GM19351 (cell line): ENCODE measurements at regions not wholly inside any gene's neighbourhood (a gene's known extent, or its start where the extent isn't known, plus 50 kb on each side); places are given as distances from the start of the nearest gene placed in this dataset.

ENCODE experiments used
- ATAC-seq: cut with Tn5 transposase; IDR thresholded peaks from one replicate; pipeline ENCODE4 v1.9.1; 2021; ENCODE audit warnings: mild to moderate bottlenecking, moderate library complexity; ENCODE audit not compliant: unreplicated experiment

DNA sequence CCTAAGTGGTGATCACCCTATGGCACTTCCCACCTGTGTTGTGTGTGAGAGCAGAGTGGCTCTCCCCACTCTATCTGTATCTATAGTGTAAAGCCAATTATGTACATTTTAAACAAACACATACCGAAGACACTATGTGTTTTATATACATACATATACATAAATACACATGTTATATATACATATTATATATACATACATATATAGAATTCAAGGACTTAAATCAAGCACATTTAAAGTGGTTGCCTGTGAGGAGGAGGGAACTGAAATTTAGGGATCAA lies 246.6 kb downstream of the LY86 start:
- no peak for ATAC-seq

DNA sequence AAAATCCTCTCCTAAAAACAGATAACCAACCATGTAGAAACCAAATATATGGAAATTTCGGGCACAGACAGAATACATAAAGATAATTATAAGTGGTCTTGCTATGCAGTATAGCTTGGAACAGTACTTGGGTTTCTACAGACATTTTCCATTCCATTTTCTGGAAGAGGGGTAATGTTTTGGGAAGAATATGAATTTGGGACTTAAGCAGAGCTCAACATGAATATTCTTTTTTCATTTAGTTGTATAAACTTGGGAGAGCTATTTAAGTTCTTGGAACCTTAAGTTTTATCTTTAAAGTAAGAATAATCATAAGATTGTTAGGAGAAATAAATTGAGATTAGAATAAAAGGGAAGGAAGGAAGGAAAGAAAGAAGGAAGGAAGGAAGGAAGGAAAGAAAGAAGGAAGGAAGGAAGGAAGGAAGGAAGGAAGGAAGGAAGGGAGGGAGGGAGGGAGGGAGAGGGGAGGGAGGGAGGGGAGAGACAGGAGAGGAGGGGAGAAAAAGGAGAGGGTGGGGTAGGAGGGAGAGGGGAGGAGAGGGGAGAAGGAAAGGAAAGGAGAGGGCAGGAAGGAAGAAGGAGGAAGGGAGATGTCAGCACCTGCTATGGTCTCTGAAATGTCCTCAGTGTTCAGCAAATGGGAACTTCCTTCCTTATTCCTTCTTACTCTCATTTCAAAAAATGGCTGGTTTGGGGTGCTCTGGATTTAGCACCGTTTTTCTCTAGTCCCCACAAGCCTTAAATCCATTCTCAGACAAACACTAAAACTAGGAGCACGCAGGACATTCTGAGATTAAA lies 248.3 kb downstream of the LY86 start:
- ATAC-seq = no peak

DNA sequence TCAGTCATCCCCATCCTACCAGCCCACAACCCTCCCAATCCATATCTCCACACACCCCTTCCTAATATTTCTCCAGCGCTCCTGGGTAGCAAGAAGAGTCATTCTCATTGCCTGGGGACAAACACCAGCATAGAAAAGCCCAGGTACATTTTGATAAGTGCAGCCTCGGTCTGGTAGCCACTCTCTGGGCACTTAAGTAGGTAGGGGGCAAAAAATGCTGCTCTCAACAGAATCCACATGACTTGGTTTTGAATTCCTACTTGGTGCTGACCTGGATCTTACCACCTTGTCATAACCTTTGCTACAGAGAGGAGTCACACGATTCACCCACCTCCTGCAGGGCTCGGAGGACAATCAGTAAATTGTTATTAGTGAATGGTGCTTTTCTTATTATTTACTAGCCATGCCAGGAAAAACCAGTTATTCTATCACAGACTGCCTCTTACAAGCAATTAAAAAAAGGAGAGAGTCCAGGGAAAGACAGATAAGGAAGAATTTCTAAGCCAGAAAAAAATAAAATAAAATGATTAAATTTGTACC lies 249.1 kb downstream of the LY86 start:
- ATAC-seq = no peak

DNA sequence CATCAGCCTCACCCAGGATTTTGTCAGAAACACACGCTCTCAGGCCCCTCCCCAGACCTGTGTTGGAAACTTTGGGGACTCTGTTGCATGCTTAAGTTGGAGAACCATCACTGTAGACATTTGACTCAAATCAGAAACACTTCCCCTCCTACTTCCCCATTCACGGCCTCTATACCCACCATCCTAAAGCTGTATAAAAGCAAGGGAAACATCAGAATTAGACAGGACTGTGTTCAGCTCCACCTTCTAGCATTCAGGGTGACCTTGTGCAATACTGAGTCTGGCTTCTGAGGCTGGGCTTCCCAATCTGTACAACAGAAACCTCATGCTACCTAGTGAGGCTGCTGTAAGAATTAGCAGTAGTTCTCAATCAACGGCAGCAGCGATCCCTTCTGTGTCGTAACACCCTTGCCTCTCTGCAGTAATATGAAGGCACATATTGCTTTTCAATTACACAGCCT lies 252.3 kb downstream of the LY86 start:
- ATAC-seq = peak; percentile 95

DNA sequence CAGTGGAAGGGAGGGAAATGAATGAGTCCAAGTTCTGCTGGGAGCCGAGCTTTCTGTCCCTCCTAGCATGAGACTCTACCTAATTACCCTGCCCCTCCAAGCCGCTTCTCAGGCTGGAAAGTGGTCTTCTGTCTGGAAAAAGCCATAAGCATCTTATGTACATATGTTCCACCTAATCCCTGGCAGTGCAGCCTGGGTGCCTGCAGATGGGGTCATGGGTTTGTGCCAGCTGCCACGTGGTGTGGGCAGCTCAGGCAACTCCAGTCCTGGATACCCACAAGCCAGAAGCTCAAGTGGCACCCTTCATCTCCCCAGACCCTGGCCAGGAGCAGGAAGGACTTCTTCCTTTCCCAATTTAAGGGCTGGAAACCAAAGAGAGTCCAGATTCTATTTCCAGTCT lies 253.1 kb downstream of the LY86 start:
- no peak for ATAC-seq

DNA sequence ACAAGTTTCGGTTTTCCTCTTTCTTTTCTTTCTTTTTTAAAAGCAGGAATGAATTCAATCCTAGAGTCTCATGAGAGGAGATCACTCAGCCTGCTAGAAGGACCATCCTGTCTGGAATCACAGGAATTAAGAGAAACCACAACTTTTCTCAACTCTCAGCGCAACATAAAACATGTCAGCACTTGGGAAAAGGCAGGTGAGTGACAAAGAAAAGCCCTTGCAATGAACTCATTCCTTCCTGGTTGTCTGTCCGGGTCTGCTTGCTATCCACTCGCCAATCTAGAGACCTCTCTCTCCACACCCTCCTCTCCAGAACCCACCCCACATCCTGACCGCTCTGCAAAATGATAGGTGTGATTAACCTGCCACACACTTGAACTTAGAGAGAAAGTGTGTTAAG lies 253.8 kb downstream of the LY86 start:
- no peak for ATAC-seq

DNA sequence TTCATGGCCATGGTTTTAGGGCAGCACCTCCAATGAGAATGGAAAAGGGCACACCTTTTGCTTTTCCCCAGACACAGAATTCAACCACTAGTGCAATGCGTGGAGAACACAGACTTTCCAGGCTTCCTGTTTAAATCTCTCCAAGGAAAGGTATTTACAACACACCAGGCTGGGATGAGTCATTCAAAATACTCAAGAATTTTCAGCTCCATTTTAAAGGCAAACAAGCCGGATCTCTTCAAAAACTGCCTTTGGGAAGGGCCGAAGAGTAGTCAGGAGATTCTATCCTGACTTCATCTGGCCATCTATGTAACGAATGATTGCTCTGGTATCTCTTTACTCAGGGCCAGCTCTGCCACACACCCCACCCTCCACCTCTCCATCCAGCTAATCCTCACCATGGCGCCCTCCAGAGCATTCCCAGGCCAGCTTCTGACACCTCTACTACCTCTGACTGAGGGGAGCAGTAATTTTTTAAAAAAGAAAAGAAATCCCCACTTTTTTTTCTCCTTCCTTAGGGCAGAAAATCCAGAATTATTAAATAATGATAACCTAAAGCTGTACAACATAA lies 254.6 kb downstream of the LY86 start:
- ATAC-seq = no peak

DNA sequence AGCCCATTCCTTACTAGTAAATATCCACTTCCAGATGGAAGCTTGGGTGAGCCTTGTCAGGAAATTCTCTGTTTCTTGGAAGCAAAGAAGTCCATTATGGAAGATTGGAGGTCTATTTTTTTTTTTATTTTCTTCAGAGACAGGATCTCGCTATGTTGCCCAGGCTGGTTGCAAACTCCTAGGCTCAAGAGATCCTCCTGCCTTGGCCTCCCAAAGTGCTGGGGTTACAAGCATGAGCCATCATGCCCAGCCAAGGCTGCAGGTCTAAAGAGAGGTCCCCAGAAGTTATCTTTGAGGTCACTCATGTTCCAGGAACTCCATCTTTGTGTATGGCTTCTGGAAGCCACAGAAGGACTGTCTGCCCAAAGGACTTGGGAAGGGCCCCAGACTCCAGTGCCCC lies 255.3 kb downstream of the LY86 start:
- ATAC-seq = no peak

DNA sequence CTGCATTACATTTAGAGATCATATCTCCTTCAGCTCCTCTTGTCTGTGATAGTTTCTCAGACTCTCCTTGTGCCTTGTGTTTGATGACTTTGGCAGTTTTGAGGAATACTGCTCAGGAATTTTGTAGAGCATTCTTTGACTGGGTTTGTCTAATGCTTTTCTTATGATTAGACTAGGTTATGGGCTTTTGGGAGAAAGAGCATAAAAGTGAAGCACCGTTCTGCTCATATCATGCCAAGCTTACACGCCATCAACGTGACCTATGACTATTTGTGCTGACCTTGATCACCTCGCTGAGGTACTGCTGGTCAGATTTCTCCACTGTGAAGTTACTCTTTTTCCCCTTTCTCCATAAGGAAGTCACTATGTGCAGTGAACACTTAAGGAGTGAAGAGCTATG lies 256.0 kb downstream of the LY86 start:
- ATAC-seq = no peak

DNA sequence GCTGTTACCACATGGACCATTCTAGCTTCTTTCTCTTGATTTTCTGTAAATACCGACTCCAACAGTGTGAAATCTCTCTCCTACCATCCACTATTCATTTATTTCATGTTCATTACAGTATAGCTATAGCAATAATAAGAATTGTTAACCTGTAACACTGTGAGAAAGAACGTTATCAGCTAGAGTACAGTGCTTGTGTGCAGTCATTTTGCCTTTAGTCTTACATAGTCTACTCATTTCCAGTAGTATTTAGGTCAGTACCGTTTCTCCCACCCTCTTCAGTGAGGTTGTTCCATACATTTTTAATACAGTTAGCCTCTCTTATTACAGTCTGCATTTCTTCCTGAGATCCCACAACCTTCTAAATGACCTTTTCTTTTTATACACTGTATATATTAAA lies 257.1 kb downstream of the LY86 start:
- no peak for ATAC-seq

DNA sequence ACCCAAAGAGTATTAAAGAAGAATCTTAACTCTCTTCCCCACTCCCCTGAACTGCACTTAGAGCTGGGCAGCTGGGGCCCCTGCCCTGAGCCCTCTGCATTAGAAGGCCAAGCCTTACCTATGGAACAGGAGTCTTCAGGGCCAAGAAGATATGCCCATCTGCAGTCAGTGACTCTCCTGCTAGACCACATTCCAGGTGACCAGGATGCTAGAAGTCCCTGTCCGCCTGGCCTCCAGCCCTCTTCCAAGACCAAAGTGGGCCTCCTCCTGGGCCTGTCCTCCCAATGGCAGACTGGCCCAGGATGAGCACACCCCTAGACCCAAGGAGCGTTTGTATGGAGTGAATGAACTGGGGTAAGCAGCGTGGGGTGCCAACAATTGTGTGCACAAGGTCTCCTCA lies 259.1 kb downstream of the LY86 start:
- ATAC-seq = no peak

DNA sequence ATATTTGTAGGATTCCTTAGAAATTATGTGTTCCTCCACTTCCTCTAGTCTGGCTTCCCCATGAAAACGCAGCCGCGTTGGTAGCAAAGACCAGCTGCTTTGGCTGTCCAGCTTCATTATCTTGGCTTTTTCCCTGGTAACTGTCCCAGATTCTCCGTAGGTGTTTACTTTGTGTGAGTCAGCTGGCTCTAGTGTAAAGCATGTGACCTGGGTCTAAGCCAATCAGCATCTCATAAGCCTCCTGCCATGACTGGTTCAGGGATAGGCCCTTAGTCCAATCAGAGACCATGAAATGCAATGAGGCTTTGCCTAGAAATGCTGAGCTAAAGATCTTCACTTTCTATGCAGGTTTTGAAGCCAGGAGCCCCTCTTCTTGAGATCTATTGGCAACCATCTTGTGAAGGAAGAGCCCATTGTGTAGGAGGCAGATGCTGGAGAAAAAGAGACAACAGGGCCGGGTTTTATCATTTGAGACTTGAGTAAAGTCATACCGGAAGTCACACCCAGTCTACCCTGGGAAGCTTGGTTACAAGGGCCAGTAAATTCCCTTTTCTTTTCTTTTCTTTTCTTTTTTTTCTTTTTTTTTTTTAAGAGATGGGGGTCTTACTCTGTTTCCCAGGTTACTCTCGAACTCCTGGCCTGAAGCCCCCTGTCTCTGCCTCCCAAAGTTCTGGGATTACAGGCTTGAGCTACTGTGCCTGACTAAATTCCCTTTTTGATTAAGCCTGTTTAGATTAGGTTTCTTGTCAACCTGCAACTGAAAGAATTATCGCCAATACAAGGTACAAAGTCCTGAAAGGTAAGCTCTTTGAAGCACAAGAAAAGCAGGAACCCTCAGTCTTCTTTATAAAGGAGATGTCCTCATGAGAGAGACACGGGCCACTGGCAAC lies 256.5 kb upstream of the RREB1 start:
- no peak for ATAC-seq

DNA sequence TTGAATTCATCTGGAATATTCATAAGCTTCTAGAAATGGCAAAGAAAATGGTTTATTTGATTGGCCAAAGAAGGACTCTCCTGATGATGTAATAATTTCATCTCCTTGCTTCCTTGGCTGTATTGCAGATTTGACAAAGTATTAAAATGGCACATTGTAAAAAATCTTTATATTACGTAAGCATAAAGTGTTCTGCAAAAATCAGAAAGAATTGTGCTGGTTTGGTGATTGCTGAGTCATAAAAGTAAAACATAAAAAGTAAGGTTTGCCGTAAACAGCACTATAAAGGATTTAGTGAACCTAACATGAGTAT lies 255.9 kb upstream of the RREB1 start:
- no peak for ATAC-seq

DNA sequence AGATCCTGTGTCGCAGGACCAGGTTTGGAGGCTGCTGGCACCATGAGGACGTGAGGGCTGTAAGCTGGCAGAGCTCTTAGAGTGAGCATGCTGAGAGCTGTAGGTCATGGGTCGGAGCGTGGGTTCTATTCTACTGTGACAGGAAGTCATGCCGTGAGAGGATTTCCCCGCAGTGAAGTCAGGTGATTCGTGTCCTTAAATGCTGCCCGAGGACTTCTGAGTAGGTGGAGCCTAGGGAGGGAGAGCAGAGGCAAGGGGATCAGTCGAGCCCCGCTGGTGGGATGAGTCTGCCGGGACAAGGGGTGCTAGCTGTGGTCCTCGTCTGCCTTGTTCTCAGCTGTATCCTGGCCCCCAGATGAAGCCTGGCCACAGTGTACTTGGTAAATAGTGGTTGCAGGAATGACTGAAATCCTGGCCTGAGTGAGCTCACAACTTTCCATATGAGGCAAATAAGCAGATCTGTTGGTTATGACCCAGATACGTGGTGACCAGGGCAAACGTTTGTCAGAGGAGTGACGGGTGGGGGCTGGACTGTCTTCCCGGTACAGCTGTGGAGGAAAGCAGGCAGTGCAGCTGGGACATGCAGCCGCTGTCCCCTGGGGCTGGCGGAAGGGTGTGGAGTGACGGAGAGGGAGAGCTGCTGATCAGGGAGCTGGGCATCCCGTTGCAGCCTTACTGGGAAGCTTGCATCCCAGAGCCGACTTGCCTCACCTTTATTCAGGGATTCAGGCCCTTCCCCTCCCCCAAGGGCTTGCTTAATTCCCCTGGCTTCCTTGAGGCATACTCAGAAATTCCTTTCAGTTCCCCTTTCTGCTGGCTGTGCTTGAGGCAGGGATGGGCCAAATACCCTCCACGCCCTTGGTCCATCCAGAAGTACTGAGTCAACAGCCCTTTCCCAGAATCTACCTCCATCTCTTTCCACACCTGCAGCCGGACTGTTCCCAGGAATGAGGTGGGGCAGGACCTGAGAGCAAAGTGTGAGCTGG lies 250.9 kb upstream of the RREB1 start:
- ATAC-seq = peak; percentile 87

DNA sequence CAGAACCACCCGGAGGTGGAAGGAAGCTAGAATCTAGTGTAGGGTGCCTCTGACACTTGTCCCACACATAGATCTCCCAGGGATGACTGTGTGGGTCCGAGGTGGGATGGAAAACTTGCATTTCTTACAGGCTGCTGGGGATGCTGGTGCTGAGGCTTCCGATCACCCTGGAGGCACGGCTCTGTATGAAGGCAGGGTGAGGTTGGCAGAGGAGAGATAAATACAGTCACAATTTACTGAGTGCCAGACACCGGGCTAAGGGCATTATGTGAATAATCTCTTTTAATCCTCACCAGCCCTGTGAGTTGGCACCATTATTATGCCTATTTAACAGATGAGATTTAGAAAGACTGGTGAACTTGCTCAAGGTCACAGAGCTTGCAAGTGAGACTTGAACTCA lies 250.2 kb upstream of the RREB1 start:
- ATAC-seq = no peak

DNA sequence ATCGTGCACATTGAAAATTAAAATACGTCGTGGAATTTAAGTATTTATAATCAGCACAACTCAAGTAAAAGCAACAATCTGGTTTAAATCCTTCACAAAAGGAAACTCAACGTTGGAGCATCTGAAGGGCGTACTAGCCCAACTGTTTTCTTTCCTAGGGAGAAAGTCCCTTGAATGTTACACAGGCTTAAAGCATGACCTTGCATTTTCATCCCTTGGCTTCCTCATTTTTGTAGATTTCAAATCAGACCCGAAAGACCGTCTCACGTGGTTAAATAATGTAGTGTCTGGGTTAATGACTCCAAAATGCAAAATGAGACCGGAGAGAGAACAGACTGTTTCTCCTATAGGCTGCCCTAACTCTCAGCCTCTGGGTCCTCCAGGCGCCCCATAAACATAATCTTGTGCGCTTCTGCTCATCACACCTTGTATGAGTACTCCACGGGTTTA lies 249.2 kb upstream of the RREB1 start:
- no peak for ATAC-seq

DNA sequence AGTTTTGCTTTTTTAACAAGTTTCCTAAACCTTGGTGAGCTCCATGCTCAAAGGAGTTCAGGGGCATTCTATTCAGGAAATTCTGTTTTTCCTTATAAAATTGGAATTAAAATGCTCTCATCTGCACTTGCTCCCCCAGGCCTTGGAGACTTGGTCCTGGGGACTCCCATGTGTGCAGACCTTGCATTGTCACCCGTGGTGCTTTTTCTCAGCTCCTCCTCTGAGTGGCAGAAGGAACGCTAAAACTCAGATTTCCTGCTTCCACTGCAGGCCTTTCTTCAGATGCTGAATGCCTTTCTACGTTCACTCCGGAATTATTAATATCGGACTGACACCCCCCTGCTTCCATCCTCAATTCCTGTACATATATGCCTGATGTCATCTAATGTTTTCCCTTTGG lies 248.7 kb upstream of the RREB1 start:
- no peak for ATAC-seq

DNA sequence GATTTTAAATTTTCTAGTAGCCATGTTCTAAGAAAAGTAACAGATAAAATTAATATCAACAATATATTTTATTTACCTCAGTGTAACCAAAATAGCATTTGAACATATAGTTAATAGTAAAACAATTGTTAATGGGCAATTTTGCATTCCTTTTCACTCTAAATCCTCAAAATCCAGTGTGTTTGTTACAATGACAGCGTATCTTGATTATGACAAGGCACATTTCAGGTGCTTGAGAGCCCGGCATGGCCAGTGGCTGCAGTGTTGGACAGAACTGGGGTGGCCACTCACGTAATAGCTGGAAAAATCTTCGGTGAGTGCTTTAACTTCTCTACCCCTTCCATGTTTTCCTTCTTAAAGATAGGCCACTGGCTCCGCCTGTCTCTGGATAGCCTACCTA lies 248.0 kb upstream of the RREB1 start:
- ATAC-seq = no peak

DNA sequence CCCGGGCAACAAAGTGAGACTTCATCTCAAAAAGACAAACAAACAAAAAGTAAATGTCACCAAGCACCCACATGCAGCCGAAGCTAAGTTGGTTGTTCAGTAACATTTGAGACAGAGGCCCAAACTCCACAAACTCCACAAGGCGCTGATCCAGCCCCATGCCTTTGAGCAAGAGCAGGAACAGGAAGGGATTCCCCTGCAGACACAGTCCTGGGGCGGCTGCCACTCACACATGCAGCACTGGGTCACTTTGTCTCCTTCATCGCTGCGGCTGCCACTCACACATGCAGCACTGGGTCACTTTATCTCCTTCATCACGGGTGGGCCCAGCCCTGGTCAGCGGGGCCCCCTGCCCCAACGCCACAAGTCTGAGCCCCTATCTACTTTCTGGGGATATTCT lies 246.9 kb upstream of the RREB1 start:
- ATAC-seq = no peak

DNA sequence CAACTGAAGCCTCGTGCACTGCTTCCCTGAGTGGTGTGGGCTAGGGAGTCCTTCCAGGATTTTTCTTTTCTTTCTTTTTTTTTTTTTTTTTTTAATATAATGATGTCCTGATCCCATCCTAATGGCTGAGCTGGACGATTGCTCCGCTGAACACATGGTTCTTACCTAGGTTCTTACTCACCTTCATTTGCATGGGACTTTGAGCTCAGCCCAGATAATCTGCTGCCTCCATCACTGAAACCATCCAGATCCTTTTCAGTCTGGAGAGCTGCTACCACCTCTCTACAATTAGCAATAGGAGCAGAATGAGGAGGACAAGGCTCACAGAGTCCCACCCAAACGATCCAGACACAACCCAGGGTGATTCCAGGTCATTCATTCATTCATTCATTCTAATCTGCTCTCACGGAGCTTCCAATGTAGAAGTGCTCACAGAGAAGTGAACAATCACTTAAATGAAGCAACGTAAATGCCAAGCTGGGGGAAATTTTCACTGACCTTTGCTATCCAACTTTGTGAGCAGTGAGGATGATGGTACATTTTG lies 246.3 kb upstream of the RREB1 start:
- no peak for ATAC-seq
